ENCODE measurements at regions not wholly inside any gene's neighbourhood (a gene's known extent, or its start where the extent isn't known, plus 50 kb on each side); places are given as distances from the start of the nearest gene placed in this dataset.

DNA sequence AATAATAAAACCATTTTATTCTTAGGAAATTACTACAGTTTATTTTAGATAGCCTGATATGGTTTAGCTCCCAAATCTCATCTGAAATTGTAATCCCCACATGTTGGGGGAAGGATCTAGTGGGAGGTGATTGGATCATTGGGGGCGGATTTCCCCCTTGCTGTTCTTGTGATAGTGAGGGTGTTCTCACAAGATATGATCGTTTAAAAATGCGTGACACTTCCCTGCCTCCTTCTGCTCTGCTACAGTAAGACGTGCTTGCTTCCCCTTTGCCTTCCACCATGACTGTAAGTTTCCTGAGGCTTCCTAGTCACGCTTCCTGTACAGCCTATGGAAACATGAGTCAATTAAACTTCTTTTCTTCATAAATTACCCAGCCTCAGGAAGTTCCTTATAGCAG lies 122.4 kb upstream of the FGF10 start:
- in situ Hi-C loops (cut with MboI; ENCODE audit: low sequenced_read_pairs in 4 of 4) (no loop called here), intact Hi-C loops (cut with DNase I; ENCODE audit: low total_unique reads) (no loop called here)
- Histone ChIP-seq H3K4me1 (no peaks in the 10 kb centered on the region), H3K36me3 (no peaks in the 10 kb centered on the region), H3K4me3 (no peak overlapping the region), H3K27me3 (no peaks in the 10 kb centered on the region), H3K27ac (no peak overlapping the region), H3K9me3 (no peaks in the 10 kb centered on the region)
- no peak for ATAC-seq
- no peak for TF ChIP-seq POLR2A (IDR thresholded peaks at IDR 0.05)
- TF ChIP-seq, protein P1, sequence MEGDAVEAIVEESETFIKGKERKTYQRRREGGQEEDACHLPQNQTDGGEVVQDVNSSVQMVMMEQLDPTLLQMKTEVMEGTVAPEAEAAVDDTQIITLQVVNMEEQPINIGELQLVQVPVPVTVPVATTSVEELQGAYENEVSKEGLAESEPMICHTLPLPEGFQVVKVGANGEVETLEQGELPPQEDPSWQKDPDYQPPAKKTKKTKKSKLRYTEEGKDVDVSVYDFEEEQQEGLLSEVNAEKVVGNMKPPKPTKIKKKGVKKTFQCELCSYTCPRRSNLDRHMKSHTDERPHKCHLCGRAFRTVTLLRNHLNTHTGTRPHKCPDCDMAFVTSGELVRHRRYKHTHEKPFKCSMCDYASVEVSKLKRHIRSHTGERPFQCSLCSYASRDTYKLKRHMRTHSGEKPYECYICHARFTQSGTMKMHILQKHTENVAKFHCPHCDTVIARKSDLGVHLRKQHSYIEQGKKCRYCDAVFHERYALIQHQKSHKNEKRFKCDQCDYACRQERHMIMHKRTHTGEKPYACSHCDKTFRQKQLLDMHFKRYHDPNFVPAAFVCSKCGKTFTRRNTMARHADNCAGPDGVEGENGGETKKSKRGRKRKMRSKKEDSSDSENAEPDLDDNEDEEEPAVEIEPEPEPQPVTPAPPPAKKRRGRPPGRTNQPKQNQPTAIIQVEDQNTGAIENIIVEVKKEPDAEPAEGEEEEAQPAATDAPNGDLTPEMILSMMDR (IDR thresholded peaks at IDR 0.05 in 4 of 5, conservative IDR thresholded peaks at IDR 0.05 in 1 of 5) = no peak
- DNase-seq = no peak

DNA sequence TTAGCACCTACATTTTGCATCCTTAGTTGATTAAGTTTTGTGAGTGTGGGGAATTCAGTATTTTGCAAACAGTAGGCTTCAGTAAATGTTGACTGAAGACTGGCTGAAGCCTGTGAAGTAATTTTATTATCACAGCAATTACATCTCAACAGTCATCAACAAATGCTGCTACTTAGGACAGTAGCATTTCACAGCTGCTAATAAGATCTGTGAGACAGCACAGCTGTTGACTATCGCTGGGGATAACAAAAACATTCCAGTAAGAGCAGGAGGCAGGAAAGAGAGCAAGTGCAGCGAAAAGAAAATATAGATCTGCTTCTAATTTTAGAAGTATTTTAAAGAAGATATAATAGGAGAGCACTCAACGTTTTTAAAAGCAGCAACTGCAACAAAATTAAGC lies 117.3 kb upstream of the FGF10 start:
- intact Hi-C loops (cut with DNase I; ENCODE audit: low total_unique reads) (no loop called here), in situ Hi-C loops (cut with MboI; ENCODE audit: low sequenced_read_pairs in 4 of 4) (no loop called here)
- Histone ChIP-seq H3K27ac (no peak overlapping the region), H3K4me3 (no peak overlapping the region), H3K27me3 (no peaks in the 10 kb centered on the region), H3K9me3 (no peaks in the 10 kb centered on the region), H3K36me3 (no peaks in the 10 kb centered on the region), H3K4me1 (no peaks in the 10 kb centered on the region)
- ATAC-seq = no peak
- no peak for DNase-seq
- no peak for TF ChIP-seq POLR2A (IDR thresholded peaks at IDR 0.05)
- TF ChIP-seq, protein P1 (IDR thresholded peaks at IDR 0.05 in 4 of 5, conservative IDR thresholded peaks at IDR 0.05 in 1 of 5) = no peak

GRCh38 chr5:44499381-44499780 lies 110.2 kb upstream of the FGF10 start:
- TF ChIP-seq, protein P1 (IDR thresholded peaks at IDR 0.05 in 4 of 5, conservative IDR thresholded peaks at IDR 0.05 in 1 of 5) = no peak
- no peak for TF ChIP-seq POLR2A (IDR thresholded peaks at IDR 0.05)
- H3K36me3 ChIP-seq = no peaks in the 10 kb centered on the region
- H3K27ac ChIP-seq = no peak overlapping the region
- in situ Hi-C loops (cut with MboI; ENCODE audit: low sequenced_read_pairs in 4 of 4) (no loop called here), intact Hi-C loops (cut with DNase I; ENCODE audit: low total_unique reads) (no loop called here)
- H3K4me3 ChIP-seq = no peak overlapping the region
- DNase-seq = no peak
- ATAC-seq = no peak
- no peaks in the 10 kb centered on the region for H3K4me1 ChIP-seq
- H3K9me3 ChIP-seq = no peaks in the 10 kb centered on the region
- no peaks in the 10 kb centered on the region for H3K27me3 ChIP-seq

GRCh38 chr5:44497606-44498005 lies 108.4 kb upstream of the FGF10 start:
- no peak overlapping the region for H3K4me3 ChIP-seq
- DNase-seq (no peak), ATAC-seq (no peak)
- H3K27me3 ChIP-seq = no peaks in the 10 kb centered on the region
- H3K36me3 ChIP-seq = no peaks in the 10 kb centered on the region
- H3K27ac ChIP-seq = no peak overlapping the region
- TF ChIP-seq, protein P1 (IDR thresholded peaks at IDR 0.05 in 4 of 5, conservative IDR thresholded peaks at IDR 0.05 in 1 of 5) = no peak
- no peak for TF ChIP-seq POLR2A (IDR thresholded peaks at IDR 0.05)
- H3K9me3 ChIP-seq = no peaks in the 10 kb centered on the region
- in situ Hi-C loops (cut with MboI; ENCODE audit: low sequenced_read_pairs in 4 of 4) (no loop called here), intact Hi-C loops (cut with DNase I; ENCODE audit: low total_unique reads) (no loop called here)
- no peaks in the 10 kb centered on the region for H3K4me1 ChIP-seq

DNA sequence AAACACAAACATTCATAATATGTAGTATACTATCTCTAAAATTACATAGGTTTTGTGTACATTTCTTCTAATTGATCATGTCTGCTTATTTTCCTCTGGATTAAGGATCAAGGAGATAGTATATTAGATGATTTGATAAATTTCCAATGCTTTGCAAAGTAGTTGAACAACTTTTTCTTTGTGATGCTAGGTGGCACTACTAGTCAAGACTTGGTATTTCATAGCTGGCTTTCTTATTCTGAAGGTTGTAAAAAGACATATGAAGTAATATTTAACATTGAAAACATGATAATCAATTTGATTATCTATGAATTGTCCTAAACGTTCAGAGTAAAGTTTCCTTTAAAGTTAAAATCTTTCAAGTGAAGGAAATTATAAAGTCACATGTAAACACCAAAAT lies 106.1 kb upstream of the FGF10 start:
- intact Hi-C loops (cut with DNase I; ENCODE audit: low total_unique reads) = no loop called here

More for the DNA sequence above, 106.1 kb upstream of the FGF10 start:
- Histone ChIP-seq H3K27me3 (no peaks in the 10 kb centered on the region), H3K4me3 (no peak overlapping the region), H3K9me3 (no peaks in the 10 kb centered on the region), H3K4me1 (no peaks in the 10 kb centered on the region), H3K27ac (no peak overlapping the region), H3K36me3 (no peaks in the 10 kb centered on the region)
- in situ Hi-C loops (cut with MboI; ENCODE audit: low sequenced_read_pairs in 4 of 4) = no loop called here
- no peak for TF ChIP-seq POLR2A (IDR thresholded peaks at IDR 0.05)
- TF ChIP-seq, protein P1 (IDR thresholded peaks at IDR 0.05 in 4 of 5, conservative IDR thresholded peaks at IDR 0.05 in 1 of 5) = no peak
- ATAC-seq (no peak), DNase-seq (no peak)

Measured in gastrocnemius medialis (tissue), 4 donors.